H9 (cell line): ENCODE measurements at regions not wholly inside any gene's neighbourhood (a gene's known extent, or its start where the extent isn't known, plus 50 kb on each side); places are given as distances from the start of the nearest gene placed in this dataset.

Experiments used
- DNase-seq: peaks from one replicate; pipeline ENCODE4 v3.0.0-alpha.2; 2017
- H2AFZ ChIP-seq: one replicate; pipeline ENCODE4 v1.6.1; 2013; ENCODE audit warnings: mild to moderate bottlenecking, low read length, control low read depth, moderate library complexity
- H2AK5ac ChIP-seq: 2 replicates; pipeline ENCODE4 v1.6.1; 2013; ENCODE audit warnings: low read length, control low read depth, mixed read lengths; ENCODE audit not compliant: insufficient read length
- H2BK120ac ChIP-seq: one replicate; pipeline ENCODE4 v1.6.1; 2013; ENCODE audit warnings: low read depth, mild to moderate bottlenecking, low read length, control low read depth, inconsistent platforms; ENCODE audit not compliant: poor library complexity, severe bottlenecking
- H2BK12ac ChIP-seq: 2 replicates; pipeline ENCODE4 v1.6.1; 2013; ENCODE audit warnings: low read length, control low read depth, mixed read lengths, low read depth; ENCODE audit not compliant: insufficient read length
- H2BK15ac ChIP-seq: 2 replicates; pipeline ENCODE4 v1.6.1; 2013; ENCODE audit warnings: low read depth, low read length, control low read depth
- H2BK20ac ChIP-seq: one replicate; pipeline ENCODE4 v1.6.1; 2013; ENCODE audit warnings: low read depth, mild to moderate bottlenecking, low read length, control low read depth, inconsistent platforms; ENCODE audit not compliant: poor library complexity, severe bottlenecking
- H2BK5ac ChIP-seq: 2 replicates; pipeline ENCODE4 v1.6.1; 2013; ENCODE audit warnings: low read length, control low read depth, mixed read lengths; ENCODE audit not compliant: insufficient read length
- H3K14ac ChIP-seq: 2 replicates; pipeline ENCODE4 v1.6.1; 2013; ENCODE audit warnings: low read length, control low read depth; ENCODE audit not compliant: insufficient read depth
- H3K18ac ChIP-seq: 2 replicates; pipeline ENCODE4 v1.6.1; 2013; ENCODE audit warnings: low read depth, mild to moderate bottlenecking, mixed read lengths, low read length, control low read depth; ENCODE audit not compliant: insufficient read length
- H3K23ac ChIP-seq: 2 replicates; pipeline ENCODE4 v1.6.1; 2013; ENCODE audit warnings: low read length, control low read depth, mixed read lengths, low read depth; ENCODE audit not compliant: insufficient read length
- H3K23me2 ChIP-seq: 2 replicates; pipeline ENCODE4 v1.6.1; 2013; ENCODE audit warnings: low read depth, mild to moderate bottlenecking, mixed read lengths, low read length, control low read depth; ENCODE audit not compliant: insufficient read length, poor library complexity, severe bottlenecking
- H3K27ac ChIP-seq: 2 replicates; pipeline ENCODE4 v1.5.1; 2013; ENCODE audit warnings: low read length, control low read depth, mixed read lengths, low read depth; ENCODE audit not compliant: insufficient read length
- H3K27me3 ChIP-seq: 2 replicates; pipeline ENCODE4 v1.6.1; 2013; ENCODE audit warnings: low read length, control low read depth, inconsistent platforms; ENCODE audit not compliant: insufficient read depth
- H3K4ac ChIP-seq: 2 replicates; pipeline ENCODE4 v1.6.1; 2013; ENCODE audit warnings: low read depth, mild to moderate bottlenecking, control low read depth, inconsistent platforms, low read length, moderate library complexity
- H3K4me1 ChIP-seq: 2 replicates; pipeline ENCODE4 v1.6.1; 2013; ENCODE audit warnings: low read length, control low read depth, inconsistent platforms; ENCODE audit not compliant: insufficient read depth
- H3K4me2 ChIP-seq: 2 replicates; pipeline ENCODE4 v1.6.1; 2013; ENCODE audit warnings: low read length, control low read depth, mixed read lengths; ENCODE audit not compliant: insufficient read length, insufficient read depth
- H3K56ac ChIP-seq: 2 replicates; pipeline ENCODE4 v1.6.1; 2013; ENCODE audit warnings: low read depth, mild to moderate bottlenecking, mixed read lengths, low read length, control low read depth; ENCODE audit not compliant: insufficient read length
- H3K79me1 ChIP-seq: 2 replicates; pipeline ENCODE4 v1.6.1; 2013; ENCODE audit warnings: low read depth, mild to moderate bottlenecking, moderate library complexity, low read length, control low read depth, inconsistent platforms; ENCODE audit not compliant: insufficient read depth, poor library complexity, severe bottlenecking
- H3K79me2 ChIP-seq: 2 replicates; pipeline ENCODE4 v1.6.1; 2013; ENCODE audit warnings: low read length, control low read depth, inconsistent platforms; ENCODE audit not compliant: insufficient read depth
- H3K9ac ChIP-seq: 2 replicates; pipeline ENCODE4 v1.6.1; 2013; ENCODE audit warnings: low read length, control low read depth, mixed read lengths; ENCODE audit not compliant: insufficient read length; ENCODE audit errors: extremely low read depth
- H3K9me3 ChIP-seq: one replicate; pipeline ENCODE4 v1.6.1; 2013; ENCODE audit warnings: low read depth, low read length, inconsistent platforms; ENCODE audit not compliant: control insufficient read depth
- H3T11ph ChIP-seq: one replicate; pipeline ENCODE4 v1.6.1; 2013; ENCODE audit warnings: mild to moderate bottlenecking, low read length, control low read depth, inconsistent platforms
- H4K20me1 ChIP-seq: one replicate; pipeline ENCODE4 v1.6.1; 2013; ENCODE audit not compliant: control insufficient read depth, insufficient read length, insufficient read depth
- H4K5ac ChIP-seq: 2 replicates; pipeline ENCODE4 v1.6.1; 2013; ENCODE audit warnings: low read depth, mild to moderate bottlenecking, mixed read lengths, low read length, control low read depth; ENCODE audit not compliant: insufficient read length
- H4K8ac ChIP-seq: replicated peaks from 2 replicates; pipeline ENCODE4 v1.6.1; 2013; ENCODE audit warnings: low read length, control low read depth, mixed read lengths, low read depth; ENCODE audit not compliant: insufficient read length
- H4K91ac ChIP-seq: 2 replicates; pipeline ENCODE4 v1.6.1; 2013; ENCODE audit warnings: low read depth, mild to moderate bottlenecking, moderate library complexity, mixed read lengths, low read length, control low read depth; ENCODE audit not compliant: insufficient read length
- H3K27ac Mint-ChIP-seq, 3 experiments: 2 replicates in 2 of 3; 3 replicates in 1 of 3; pipeline ENCODE4 v1.8.0; 2020 to 2021; ENCODE audit warnings: mixed read lengths in 3 of 3, mild to moderate bottlenecking in 1 of 3, moderate library complexity in 1 of 3
- H3K27me3 Mint-ChIP-seq: 2 replicates; pipeline ENCODE4 v1.8.0; 2021; ENCODE audit warnings: low read depth, mild to moderate bottlenecking, moderate library complexity, mixed read lengths
- H3K36me3 Mint-ChIP-seq, 3 experiments: 2 replicates in 2 of 3; 3 replicates in 1 of 3; pipeline ENCODE4 v1.8.0; 2020 to 2021; ENCODE audit warnings: low read depth in 3 of 3, mixed read lengths in 3 of 3; ENCODE audit not compliant: insufficient read depth in 1 of 3
- H3K4me1 Mint-ChIP-seq, 2 experiments: 2 replicates each; pipeline ENCODE4 v1.8.0; 2020; ENCODE audit warnings: mixed read lengths in 2 of 2
- H3K4me3 Mint-ChIP-seq, 2 experiments: 2 replicates in 1 of 2; 3 replicates in 1 of 2; pipeline ENCODE4 v1.8.0; 2020 to 2021; ENCODE audit warnings: mild to moderate bottlenecking in 2 of 2, mixed read lengths in 2 of 2, moderate library complexity in 1 of 2
- H3K9me3 Mint-ChIP-seq, 2 experiments: 2 replicates in 1 of 2; 3 replicates in 1 of 2; pipeline ENCODE4 v1.8.0; 2020; ENCODE audit warnings: mild to moderate bottlenecking in 2 of 2, mixed read lengths in 2 of 2, moderate library complexity in 1 of 2
- TF ChIP-seq, protein P1 (sequence below): fragments of 200-600 bp; sonication (generic); conservative IDR thresholded peaks from 3 replicates; pipeline ENCODE4 v1.8.0; 2021; ENCODE audit warnings: antibody characterized with exemption, mild to moderate bottlenecking

DNA sequence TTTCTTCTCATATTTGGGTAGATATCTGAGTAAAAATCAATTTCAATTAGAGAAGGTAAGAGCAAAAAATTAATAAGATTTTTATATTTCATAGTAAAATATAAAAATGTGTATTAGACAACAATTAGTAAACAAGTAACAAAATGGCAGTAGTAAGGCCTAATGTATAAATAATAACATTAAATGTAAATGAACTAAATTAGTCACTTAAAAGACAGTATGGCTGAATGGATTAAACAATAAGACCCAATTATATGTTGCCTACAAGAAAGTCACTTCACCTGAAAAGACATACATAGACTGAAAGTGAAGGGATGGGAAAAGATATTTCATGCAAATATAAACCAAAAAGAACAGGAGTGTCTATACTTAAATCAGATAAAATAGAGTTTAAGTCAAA, 147.6 kb downstream of the TRMT11 start:
- Histone ChIP-seq H2AFZ (no peak overlapping the region), H3K4me1 (no peaks in the 10 kb centered on the region), H4K8ac (no peak overlapping the region), H2BK15ac (no peak overlapping the region), H3K27ac (no peak overlapping the region), H3T11ph (no peak overlapping the region), H3K14ac (no peak overlapping the region), H3K18ac (no peak overlapping the region), H3K56ac (no peak overlapping the region), H2BK20ac (no peak overlapping the region), H3K4ac (no peak overlapping the region), H2AK5ac (no peak overlapping the region), H3K23ac (no peak overlapping the region), H2BK12ac (no peak overlapping the region), H4K5ac (no peak overlapping the region), H3K27me3 (no peaks in the 10 kb centered on the region), H2BK120ac (no peak overlapping the region), H2BK5ac (no peak overlapping the region), H3K4me2 (no peak overlapping the region), H3K79me1 (no peaks in the 10 kb centered on the region), H3K9me3 (no peaks in the 10 kb centered on the region), H3K9ac (no peak overlapping the region), H4K20me1 (no peaks in the 10 kb centered on the region), H3K79me2 (no peaks in the 10 kb centered on the region), H4K91ac (no peak overlapping the region), H3K23me2 (no peaks in the 10 kb centered on the region)
- no peak for DNase-seq
- H3K36me3 Mint-ChIP-seq, result peaks cover 3 to 35% (median 12%) of the 10 kb centered on the region in 3 experiments
- TF ChIP-seq, protein P1, sequence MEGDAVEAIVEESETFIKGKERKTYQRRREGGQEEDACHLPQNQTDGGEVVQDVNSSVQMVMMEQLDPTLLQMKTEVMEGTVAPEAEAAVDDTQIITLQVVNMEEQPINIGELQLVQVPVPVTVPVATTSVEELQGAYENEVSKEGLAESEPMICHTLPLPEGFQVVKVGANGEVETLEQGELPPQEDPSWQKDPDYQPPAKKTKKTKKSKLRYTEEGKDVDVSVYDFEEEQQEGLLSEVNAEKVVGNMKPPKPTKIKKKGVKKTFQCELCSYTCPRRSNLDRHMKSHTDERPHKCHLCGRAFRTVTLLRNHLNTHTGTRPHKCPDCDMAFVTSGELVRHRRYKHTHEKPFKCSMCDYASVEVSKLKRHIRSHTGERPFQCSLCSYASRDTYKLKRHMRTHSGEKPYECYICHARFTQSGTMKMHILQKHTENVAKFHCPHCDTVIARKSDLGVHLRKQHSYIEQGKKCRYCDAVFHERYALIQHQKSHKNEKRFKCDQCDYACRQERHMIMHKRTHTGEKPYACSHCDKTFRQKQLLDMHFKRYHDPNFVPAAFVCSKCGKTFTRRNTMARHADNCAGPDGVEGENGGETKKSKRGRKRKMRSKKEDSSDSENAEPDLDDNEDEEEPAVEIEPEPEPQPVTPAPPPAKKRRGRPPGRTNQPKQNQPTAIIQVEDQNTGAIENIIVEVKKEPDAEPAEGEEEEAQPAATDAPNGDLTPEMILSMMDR, result no peak
- H3K27ac Mint-ChIP-seq, result no peak overlapping the region
- no peaks in the 10 kb centered on the region for H3K4me1 Mint-ChIP-seq
- peaks cover 6 to 22% of the 10 kb centered on the region in 2 experiments; a peak in 4 of 5 replicates for H3K9me3 Mint-ChIP-seq
- no peak overlapping the region for H3K4me3 Mint-ChIP-seq
- H3K27me3 Mint-ChIP-seq, result no peaks in the 10 kb centered on the region
